Fibroblast of the conjunctiva (primary cell): ENCODE measurements at regions not wholly inside any gene's neighbourhood (a gene's known extent, or its start where the extent isn't known, plus 50 kb on each side); places are given as distances from the start of the nearest gene placed in this dataset.

ENCODE experiments used
- DNase-seq: peaks from one replicate; pipeline ENCODE4 v3.0.0-alpha.2; 2010; ENCODE audit warnings: low read depth

DNA sequence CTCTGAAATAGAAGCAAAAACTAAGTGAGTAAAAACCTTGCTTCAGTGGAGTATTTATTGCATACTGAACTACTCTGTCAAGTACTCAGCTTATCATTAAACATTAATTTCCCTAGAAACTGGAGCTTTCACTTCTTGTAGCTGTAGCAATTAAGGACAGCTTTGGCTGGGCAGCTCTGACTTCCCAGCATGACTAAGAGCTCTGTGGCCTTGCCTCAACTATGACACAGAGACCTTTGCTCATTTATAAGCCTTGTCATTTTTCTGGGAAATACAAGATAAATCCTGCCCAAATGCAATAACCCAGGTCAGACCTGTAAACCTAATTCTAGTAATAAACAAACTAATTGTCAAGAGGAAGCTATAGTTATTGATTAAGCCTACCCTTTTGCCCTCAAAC lies 65.4 kb upstream of the STK32A start:
- no peak for DNase-seq

DNA sequence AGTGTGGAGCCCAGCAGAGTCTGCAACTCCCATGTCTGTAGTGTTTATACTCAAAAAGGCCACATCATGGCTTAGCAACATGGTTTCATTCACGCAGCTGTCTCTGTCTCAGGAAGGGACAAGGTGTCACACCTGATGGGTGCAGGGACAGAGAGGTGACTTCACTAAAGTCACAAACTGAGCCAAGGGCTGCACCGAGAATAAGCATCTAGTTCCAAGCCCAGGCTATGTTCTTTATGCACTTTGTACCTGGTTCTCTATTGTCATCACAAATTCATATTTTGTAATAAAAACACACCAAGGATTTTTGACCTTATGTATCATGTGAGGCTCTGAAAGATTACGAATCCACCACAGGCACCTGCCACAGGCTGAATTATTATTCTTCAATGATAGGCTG lies 64.9 kb upstream of the STK32A start:
- no peak for DNase-seq

DNA sequence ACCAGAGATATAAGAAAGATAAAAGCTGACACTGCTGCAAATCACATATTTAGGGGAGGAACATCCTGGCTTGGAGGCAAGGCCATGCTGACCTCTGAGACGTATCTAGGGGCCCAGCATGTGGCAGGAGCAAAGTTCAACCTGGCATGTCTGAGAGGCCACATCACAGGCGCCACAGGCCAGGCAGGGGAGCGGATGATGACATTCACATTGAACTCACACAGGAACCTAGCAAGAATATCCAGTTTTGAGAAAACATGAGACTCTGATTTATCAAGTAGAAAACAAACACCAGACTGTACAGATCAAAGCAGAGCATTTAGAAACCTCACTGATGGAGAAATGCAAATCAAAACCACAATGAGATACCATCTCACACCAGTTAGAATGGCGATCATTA lies 64.2 kb upstream of the STK32A start:
- no peak for DNase-seq

DNA sequence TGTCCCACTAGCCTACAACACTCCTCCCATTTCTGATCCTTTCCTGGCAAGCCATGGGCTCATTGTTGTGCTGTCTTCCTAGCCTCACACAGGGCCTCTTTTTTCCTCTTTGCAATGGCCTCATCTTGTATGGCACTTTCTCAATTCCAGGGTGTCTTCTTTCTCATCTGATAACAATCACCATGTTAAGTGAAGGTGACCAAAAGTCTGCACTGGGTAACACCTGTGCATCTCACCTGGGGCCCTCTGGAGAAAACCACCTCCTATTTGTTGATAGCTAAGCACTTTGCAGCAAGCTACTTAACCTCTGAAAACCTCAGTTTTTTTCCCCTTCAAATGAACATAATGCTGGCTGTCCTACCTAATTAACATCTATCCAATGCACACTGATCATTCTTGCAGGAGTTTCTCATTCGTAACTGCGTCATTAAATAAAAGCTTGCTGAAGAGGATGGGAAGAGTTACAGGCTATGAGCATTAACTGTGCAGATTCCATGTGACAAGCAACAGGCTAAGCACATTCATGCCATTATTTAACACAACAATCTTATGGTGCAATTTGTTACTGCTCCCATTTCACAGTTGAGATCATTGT lies 60.1 kb upstream of the STK32A start:
- DNase-seq = no peak

DNA sequence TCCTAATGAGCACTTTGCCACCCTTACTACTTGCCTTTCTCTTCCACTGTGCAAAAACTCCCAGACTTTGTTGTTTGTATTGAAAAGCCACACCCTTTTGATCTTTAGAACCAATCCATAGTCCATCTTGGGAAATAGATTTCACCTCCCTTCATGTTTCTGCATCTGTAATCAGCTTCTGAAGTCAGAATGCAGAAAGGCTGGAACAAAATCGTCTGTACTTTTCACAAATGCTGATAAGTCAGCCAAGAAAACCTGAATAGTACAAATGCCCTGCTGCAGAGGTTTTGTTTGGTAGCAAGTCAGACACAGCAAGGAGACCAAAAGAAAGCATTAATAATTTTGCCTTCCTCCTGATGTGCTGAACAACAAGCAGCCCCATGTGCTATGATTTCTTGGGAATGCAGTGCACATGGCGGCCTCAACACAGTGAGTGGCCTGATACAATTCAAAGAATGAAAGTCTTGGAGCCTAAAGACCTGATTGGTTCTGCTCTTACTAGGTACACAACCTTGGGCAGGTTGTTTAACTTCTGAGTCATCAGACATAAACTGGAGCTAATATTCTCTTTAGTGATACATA lies 59.2 kb upstream of the STK32A start:
- DNase-seq = no peak

DNA sequence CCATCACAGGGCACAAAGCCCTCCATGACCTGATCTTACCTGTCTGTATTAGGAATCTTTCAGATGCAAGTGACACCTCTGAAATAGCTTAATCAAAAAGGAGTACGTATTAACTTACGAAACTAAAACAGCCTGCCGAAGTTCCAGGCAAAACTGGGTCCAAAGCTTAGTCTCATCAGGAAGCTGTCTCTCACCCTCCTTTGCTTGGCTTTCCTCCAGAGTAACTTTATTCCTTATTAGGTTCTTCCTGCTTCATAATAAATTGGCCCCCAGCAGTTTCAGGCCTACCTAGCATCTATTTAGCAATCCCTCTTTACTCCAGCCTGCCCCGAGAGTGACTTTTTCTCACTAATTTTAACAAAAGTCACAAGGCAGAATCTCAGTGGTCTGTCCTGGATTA lies 58.4 kb upstream of the STK32A start:
- no peak for DNase-seq

DNA sequence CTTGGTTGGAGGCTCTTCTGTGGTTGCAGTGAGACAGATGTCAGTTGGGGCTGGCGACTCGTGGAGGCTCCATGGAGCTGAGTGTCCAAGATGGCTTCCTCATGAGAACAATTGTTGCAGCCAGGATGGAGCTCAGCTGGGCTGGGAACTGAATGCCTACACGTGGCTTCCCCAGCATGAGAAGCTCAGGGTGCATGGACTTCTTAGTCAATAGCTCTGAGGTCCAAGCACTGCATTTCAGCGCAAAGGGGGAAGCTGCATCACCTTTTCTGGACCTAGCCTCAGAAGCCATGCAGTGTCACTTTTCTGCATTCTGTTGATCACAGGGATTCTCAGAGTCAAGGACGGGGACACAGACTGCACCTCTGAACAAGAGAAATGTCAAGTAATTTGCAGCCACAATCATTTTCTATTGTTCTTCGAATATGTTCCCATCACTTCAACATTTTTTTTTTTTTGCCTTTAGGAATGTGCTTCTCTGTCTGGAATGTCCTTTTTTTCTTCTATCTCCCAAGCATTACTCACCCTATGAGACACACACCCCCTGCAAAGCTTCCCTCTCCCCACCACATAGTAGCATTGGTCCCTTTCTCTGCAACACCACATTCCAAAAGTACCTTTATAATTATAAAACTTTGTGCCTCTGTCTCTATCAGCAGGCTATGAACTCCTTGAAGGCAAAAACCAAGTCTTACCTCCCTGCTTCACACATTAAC lies 57.5 kb upstream of the STK32A start:
- no peak for DNase-seq

GRCh38 chr5:147179562-147180147 lies 55.2 kb upstream of the STK32A start:
- no peak for DNase-seq

DNA sequence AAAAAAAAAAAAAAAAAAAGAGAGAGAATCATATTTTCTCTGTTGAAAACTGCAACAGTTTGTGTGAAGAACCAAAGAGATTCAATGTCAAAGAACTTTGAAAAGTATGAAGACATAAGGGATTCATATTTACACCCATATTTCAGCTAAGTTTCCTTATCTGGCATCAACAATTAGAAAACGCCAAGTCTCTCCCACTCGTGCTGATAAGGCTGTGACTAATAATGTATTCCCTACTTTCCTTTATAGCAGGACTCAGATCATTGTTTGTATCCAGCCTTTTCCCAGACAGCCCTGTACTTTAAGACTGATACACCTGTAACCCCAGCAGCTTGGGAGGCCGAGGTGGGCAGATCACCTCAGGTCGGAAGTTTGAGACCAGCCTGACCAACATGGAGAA lies 54.1 kb upstream of the STK32A start:
- DNase-seq = no peak
